ENCODE measurements at regions not wholly inside any gene's neighbourhood (a gene's known extent, or its start where the extent isn't known, plus 50 kb on each side); places are given as distances from the start of the nearest gene placed in this dataset.

DNA sequence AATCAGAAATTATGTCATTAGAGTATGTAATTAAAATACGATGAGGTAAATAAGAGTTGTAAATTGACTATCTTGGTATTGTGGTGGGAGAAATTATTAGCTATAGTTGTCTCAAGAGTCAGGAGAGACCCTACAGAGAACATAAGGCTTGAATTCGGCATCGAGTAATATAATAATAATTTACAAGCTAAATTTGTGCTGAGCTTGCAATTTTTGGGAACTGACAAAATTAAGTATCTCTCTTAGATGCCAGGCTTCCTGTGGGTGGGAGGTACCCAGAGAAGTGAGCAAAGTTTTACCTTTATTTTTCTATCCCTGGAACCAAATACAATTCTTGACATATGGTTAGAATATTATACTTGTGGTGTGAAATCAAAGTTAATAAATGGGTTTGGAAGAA, 1637.0 kb downstream of the EFNB2 start (continued):
- TF ChIP-seq SIN3A (IDR thresholded peaks at IDR 0.05; ENCODE audit: low read depth): no peak

DNA sequence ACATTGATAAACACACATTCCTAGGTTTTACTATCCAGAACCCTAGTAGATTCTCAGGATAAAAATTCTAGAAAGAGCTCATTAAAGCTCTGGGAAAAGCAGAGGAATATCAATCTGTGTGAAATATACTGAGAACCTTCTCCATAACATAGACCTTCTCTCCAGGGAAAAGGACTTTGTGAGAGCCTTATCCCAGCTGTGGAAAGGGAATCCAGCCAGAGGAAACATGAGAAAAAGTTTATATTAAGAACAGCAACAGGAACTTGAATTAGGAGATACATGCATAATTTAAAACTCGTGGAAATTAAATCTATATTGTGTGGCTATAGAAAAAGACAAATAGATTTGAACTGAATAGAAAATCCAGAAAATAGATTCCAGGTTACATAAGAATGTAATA, 1639.9 kb downstream of the EFNB2 start:
- H3K4me3 ChIP-seq (replicated peaks in 1 of 2; ENCODE audit: low read depth in 1 of 2, low read length in 2 of 2): no peak overlapping the region
- intact Hi-C loops (cut with micrococcal nuclease): no loop called here
- DNase-seq (ENCODE audit: low read depth, low spot score) (no peak), ATAC-seq (no peak)
- H3K9ac ChIP-seq (ENCODE audit: low read length): no peak overlapping the region
- H3K36me3 ChIP-seq (ENCODE audit: control insufficient read depth in 1 of 2, insufficient read depth in 2 of 2, low read length in 2 of 2): no peaks in the 10 kb centered on the region
- POLR2A ChIA-PET: no interaction called here
- no peaks in the 10 kb centered on the region for H3K27me3 ChIP-seq (ENCODE audit: insufficient read depth, low read length)
- H3K4me1 ChIP-seq (ENCODE audit: control insufficient read depth in 1 of 2, insufficient read depth in 2 of 2, low read length in 2 of 2): no peaks in the 10 kb centered on the region
- BruUV-seq (replicated peaks): no TSS peak
- CTCF ChIA-PET: no interaction called here
- RAD21 ChIA-PET (ENCODE audit: low non-redundant PET in 1 of 2, low total read pairs in 2 of 2, uncharacterized antibody in 2 of 2, unreplicated experiment in 2 of 2): no interaction called here
- H2AFZ ChIP-seq (ENCODE audit: low read depth, low read length, poor library complexity, severe bottlenecking): no peak overlapping the region
- TF ChIP-seq CBX3 (IDR thresholded peaks at IDR 0.05; ENCODE audit: low read depth) (no peak), SP1 (IDR thresholded peaks at IDR 0.05; ENCODE audit: low read depth) (no peak)
- TF ChIP-seq, protein P1, sequence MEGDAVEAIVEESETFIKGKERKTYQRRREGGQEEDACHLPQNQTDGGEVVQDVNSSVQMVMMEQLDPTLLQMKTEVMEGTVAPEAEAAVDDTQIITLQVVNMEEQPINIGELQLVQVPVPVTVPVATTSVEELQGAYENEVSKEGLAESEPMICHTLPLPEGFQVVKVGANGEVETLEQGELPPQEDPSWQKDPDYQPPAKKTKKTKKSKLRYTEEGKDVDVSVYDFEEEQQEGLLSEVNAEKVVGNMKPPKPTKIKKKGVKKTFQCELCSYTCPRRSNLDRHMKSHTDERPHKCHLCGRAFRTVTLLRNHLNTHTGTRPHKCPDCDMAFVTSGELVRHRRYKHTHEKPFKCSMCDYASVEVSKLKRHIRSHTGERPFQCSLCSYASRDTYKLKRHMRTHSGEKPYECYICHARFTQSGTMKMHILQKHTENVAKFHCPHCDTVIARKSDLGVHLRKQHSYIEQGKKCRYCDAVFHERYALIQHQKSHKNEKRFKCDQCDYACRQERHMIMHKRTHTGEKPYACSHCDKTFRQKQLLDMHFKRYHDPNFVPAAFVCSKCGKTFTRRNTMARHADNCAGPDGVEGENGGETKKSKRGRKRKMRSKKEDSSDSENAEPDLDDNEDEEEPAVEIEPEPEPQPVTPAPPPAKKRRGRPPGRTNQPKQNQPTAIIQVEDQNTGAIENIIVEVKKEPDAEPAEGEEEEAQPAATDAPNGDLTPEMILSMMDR (IDR thresholded peaks at IDR 0.05 in 2 of 3, conservative IDR thresholded peaks at IDR 0.05 in 1 of 3; ENCODE audit: borderline replicate concordance in 1 of 3, insufficient read depth in 1 of 3, low read depth in 2 of 3, low read length in 2 of 3): no peak
- H3K4me2 ChIP-seq (ENCODE audit: low read length): no peak overlapping the region
- H3K79me2 ChIP-seq (ENCODE audit: insufficient read depth, low read length): no peaks in the 10 kb centered on the region
- no peaks in the 10 kb centered on the region for H3K9me2 ChIP-seq (ENCODE audit: insufficient read depth)
- H4K20me1 ChIP-seq (ENCODE audit: insufficient read depth): no peaks in the 10 kb centered on the region
- H3K9me3 ChIP-seq (ENCODE audit: control insufficient read depth in 1 of 2, insufficient read depth in 1 of 2, low read depth in 1 of 2, low read length in 2 of 2): no peaks in the 10 kb centered on the region
- no peak overlapping the region for H3K27ac ChIP-seq (ENCODE audit: low read depth, low read length)

DNA sequence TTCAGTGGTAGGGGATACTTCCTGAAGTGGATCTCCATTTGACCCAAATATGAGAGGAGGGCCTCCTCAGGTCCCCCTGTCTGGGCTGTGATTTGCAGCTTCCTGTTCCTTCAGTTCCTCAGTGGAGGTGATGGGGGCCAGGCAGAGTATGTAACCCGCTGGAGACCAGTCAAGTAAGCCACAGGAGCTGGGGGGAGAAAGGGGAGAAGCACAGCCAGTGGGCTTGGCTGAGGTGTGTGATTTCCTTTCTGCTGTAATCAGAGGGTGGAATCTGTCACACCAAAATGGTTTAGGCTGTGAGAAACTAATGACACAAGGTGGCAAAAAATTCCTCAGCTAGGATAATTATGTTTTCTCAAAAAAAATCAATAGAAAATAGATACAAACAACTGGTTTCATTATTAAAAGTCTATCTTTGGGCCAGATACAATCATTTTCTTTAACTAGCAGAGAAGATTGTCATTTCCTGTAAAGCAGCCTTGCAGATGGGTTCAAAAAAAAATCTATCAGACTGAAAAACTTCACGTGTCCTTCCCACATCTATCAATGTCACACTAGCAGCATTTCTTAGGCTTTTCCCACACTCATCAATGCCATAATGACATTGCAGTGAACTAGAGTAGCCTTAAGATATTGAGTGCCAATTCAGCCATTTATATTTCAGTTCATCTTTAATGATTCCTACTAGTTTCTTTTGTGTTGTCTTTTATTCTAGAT, 1660.3 kb downstream of the EFNB2 start:
- Histone ChIP-seq H4K20me1 (ENCODE audit: insufficient read depth) (no peaks in the 10 kb centered on the region), H3K36me3 (ENCODE audit: control insufficient read depth in 1 of 2, insufficient read depth in 2 of 2, low read length in 2 of 2) (no peaks in the 10 kb centered on the region), H3K4me2 (ENCODE audit: low read length) (no peak overlapping the region), H3K79me2 (ENCODE audit: insufficient read depth, low read length) (no peaks in the 10 kb centered on the region), H3K27me3 (ENCODE audit: insufficient read depth, low read length) (no peaks in the 10 kb centered on the region), H3K4me3 (replicated peaks in 1 of 2; ENCODE audit: low read depth in 1 of 2, low read length in 2 of 2) (no peak overlapping the region), H3K4me1 (ENCODE audit: control insufficient read depth in 1 of 2, insufficient read depth in 2 of 2, low read length in 2 of 2) (no peaks in the 10 kb centered on the region), H3K9me2 (ENCODE audit: insufficient read depth) (no peaks in the 10 kb centered on the region), H3K9ac (ENCODE audit: low read length) (no peak overlapping the region), H3K27ac (ENCODE audit: low read depth, low read length) (no peak overlapping the region), H3K9me3 (ENCODE audit: control insufficient read depth in 1 of 2, insufficient read depth in 1 of 2, low read depth in 1 of 2, low read length in 2 of 2) (no peaks in the 10 kb centered on the region), H2AFZ (ENCODE audit: low read depth, low read length, poor library complexity, severe bottlenecking) (no peak overlapping the region)
- intact Hi-C loops (cut with micrococcal nuclease): no loop called here
- BruUV-seq (replicated peaks): no TSS peak
- ChIA-PET RAD21 (ENCODE audit: low non-redundant PET in 1 of 2, low total read pairs in 2 of 2, uncharacterized antibody in 2 of 2, unreplicated experiment in 2 of 2) (no interaction called here), CTCF (no interaction called here), POLR2A (no interaction called here)
- no peak for DNase-seq (ENCODE audit: low read depth, low spot score)
- no peak for ATAC-seq
- TF ChIP-seq CEBPB (IDR thresholded peaks at IDR 0.05; ENCODE audit: low read depth): no peak
- TF ChIP-seq EZH2 (IDR thresholded peaks at IDR 0.05): no peak
- no peak for TF ChIP-seq RAD21 (IDR thresholded peaks at IDR 0.05; ENCODE audit: low read depth)
- no peak for TF ChIP-seq ELF1 (IDR thresholded peaks at IDR 0.05; ENCODE audit: borderline replicate concordance, low read depth)
- no peak for TF ChIP-seq JUND (IDR thresholded peaks at IDR 0.05)
- no peak for TF ChIP-seq POLR2A (IDR thresholded peaks at IDR 0.05; ENCODE audit: borderline replicate concordance, extremely low read depth, insufficient read depth, insufficient read length)
- TF ChIP-seq ZFX (IDR thresholded peaks at IDR 0.05): no peak
- no peak for TF ChIP-seq FOSL1 (IDR thresholded peaks at IDR 0.05; ENCODE audit: low read depth)
- TF ChIP-seq SIN3A (IDR thresholded peaks at IDR 0.05; ENCODE audit: low read depth): no peak
- TF ChIP-seq, protein P2, sequence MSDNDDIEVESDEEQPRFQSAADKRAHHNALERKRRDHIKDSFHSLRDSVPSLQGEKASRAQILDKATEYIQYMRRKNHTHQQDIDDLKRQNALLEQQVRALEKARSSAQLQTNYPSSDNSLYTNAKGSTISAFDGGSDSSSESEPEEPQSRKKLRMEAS (IDR thresholded peaks at IDR 0.05): no peak
- TF ChIP-seq CBX3 (IDR thresholded peaks at IDR 0.05; ENCODE audit: low read depth): no peak
- TF ChIP-seq SP1 (IDR thresholded peaks at IDR 0.05; ENCODE audit: low read depth): no peak
- no peak for TF ChIP-seq ZNF274 (IDR thresholded peaks at IDR 0.05; ENCODE audit: low read depth, low read length)
- TF ChIP-seq YY1 (IDR thresholded peaks at IDR 0.05; ENCODE audit: extremely low read depth, insufficient replicate concordance, low read depth, low read length): no peak
- TF ChIP-seq, protein P3, sequence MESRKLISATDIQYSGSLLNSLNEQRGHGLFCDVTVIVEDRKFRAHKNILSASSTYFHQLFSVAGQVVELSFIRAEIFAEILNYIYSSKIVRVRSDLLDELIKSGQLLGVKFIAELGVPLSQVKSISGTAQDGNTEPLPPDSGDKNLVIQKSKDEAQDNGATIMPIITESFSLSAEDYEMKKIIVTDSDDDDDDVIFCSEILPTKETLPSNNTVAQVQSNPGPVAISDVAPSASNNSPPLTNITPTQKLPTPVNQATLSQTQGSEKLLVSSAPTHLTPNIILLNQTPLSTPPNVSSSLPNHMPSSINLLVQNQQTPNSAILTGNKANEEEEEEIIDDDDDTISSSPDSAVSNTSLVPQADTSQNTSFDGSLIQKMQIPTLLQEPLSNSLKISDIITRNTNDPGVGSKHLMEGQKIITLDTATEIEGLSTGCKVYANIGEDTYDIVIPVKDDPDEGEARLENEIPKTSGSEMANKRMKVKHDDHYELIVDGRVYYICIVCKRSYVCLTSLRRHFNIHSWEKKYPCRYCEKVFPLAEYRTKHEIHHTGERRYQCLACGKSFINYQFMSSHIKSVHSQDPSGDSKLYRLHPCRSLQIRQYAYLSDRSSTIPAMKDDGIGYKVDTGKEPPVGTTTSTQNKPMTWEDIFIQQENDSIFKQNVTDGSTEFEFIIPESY (IDR thresholded peaks at IDR 0.05; ENCODE audit: extremely low read depth, insufficient replicate concordance, low read length): no peak

Data from HCT116 (cell line).